Loucy (cell line): ENCODE measurements at regions not wholly inside any gene's neighbourhood (a gene's known extent, or its start where the extent isn't known, plus 50 kb on each side); places are given as distances from the start of the nearest gene placed in this dataset.

ENCODE experiments used
- H2AFZ ChIP-seq: fragments of 200-600 bp; sonication (generic); 2 replicates; pipeline ENCODE4 v1.6.0; 2016; ENCODE audit warnings: antibody characterized with exemption, mild to moderate bottlenecking, low read length, moderate library complexity
- H3F3A ChIP-seq: fragments of 200-600 bp; 2 replicates; pipeline ENCODE4 v1.6.0; 2016; ENCODE audit warnings: antibody characterized with exemption, low read depth, mild to moderate bottlenecking
- H3K27me3 ChIP-seq: fragments of 200-600 bp; sonication (generic); 2 replicates; pipeline ENCODE4 v1.6.1; 2014; ENCODE audit warnings: low read length, mild to moderate bottlenecking; ENCODE audit not compliant: insufficient read depth, poor library complexity, severe bottlenecking
- H3K36me3 ChIP-seq: fragments of 200-600 bp; sonication (generic); 2 replicates; pipeline ENCODE4 v1.6.1; 2016; ENCODE audit warnings: low read length; ENCODE audit not compliant: insufficient read depth
- H3K4me1 ChIP-seq: fragments of 200-600 bp; sonication (generic); 2 replicates; pipeline ENCODE4 v1.5.1; 2014; ENCODE audit warnings: low read length, mild to moderate bottlenecking; ENCODE audit not compliant: insufficient read depth, poor library complexity, severe bottlenecking
- H3K4me2 ChIP-seq: fragments of 200-600 bp; sonication (generic); 2 replicates; pipeline ENCODE4 v1.6.0; 2014; ENCODE audit warnings: antibody characterized with exemption, low read length, low read depth, mild to moderate bottlenecking; ENCODE audit not compliant: poor library complexity, severe bottlenecking
- H3K4me3 ChIP-seq: fragments of 200-600 bp; sonication (generic); 2 replicates; pipeline ENCODE4 v1.5.1; 2014; ENCODE audit warnings: low read length, mild to moderate bottlenecking, mixed read lengths; ENCODE audit not compliant: poor library complexity, severe bottlenecking
- H3K79me2 ChIP-seq: fragments of 200-600 bp; sonication (generic); 2 replicates; pipeline ENCODE4 v1.6.1; 2014; ENCODE audit warnings: low read length; ENCODE audit not compliant: insufficient read depth
- H3K9ac ChIP-seq: fragments of 200-600 bp; sonication (generic); 2 replicates; pipeline ENCODE4 v1.6.0; 2014; ENCODE audit warnings: mild to moderate bottlenecking, low read depth, low read length, moderate library complexity; ENCODE audit not compliant: poor library complexity, severe bottlenecking
- H3K9me2 ChIP-seq: fragments of 200-600 bp; sonication (generic); replicated peaks from 2 replicates; pipeline ENCODE4 v1.6.1; 2016; ENCODE audit warnings: low read depth, low read length, mixed read lengths
- H3K9me3 ChIP-seq: fragments of 200-600 bp; sonication (generic); 2 replicates; pipeline ENCODE4 v1.6.1; 2014; ENCODE audit warnings: mild to moderate bottlenecking, antibody characterized with exemption, low read length, low read depth; ENCODE audit not compliant: insufficient read depth
- H4K20me1 ChIP-seq: fragments of 200-600 bp; sonication (generic); 2 replicates; pipeline ENCODE4 v1.6.0; 2014; ENCODE audit warnings: antibody characterized with exemption, low read length, mild to moderate bottlenecking; ENCODE audit not compliant: insufficient read depth, poor library complexity, severe bottlenecking
- EZH2phosphoT487 ChIP-seq: fragments of 200-600 bp; IDR thresholded peaks from 2 replicates; pipeline ENCODE4 v1.6.1; 2018; ENCODE audit warnings: antibody characterized with exemption, mild to moderate bottlenecking, moderate library complexity, borderline replicate concordance
- TF ChIP-seq, protein P1 (sequence below): fragments of 200-600 bp; sonication (generic); conservative IDR thresholded peaks from 2 replicates; pipeline ENCODE4 v1.5.1; 2014; ENCODE audit warnings: mild to moderate bottlenecking, antibody characterized with exemption, low read length

DNA sequence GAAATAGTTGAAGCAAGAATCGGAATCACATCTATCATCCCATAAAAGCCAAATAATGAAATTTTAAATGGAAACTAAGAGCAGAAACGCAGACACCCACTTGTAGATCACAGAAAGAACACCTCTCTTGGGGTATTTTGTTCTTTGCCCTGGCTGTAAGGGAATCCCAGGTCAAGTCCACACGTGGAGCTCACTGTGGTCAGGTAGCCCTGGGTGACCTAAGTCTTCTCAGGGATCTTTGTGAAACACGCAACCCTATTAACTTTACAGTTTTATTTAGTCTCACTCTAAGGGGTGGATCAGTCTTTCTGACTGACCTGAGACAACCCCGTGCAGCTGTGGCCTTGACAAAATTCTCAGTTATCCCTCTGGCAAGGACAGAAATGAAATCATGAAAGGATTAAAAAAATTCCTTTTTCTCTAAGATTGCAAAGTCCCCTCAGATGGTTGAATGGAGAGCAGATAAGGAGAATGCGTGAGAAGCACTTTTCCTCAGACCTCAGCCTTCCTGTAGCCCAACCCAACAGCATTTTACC lies 111.6 kb downstream of the NREP start:
- peak overlapping the region; percentile 80; the same call in 1 of the 2 replicates for H2AFZ ChIP-seq
- no peak overlapping the region for H3K9ac ChIP-seq
- H3F3A ChIP-seq = no peaks in the 10 kb centered on the region

DNA sequence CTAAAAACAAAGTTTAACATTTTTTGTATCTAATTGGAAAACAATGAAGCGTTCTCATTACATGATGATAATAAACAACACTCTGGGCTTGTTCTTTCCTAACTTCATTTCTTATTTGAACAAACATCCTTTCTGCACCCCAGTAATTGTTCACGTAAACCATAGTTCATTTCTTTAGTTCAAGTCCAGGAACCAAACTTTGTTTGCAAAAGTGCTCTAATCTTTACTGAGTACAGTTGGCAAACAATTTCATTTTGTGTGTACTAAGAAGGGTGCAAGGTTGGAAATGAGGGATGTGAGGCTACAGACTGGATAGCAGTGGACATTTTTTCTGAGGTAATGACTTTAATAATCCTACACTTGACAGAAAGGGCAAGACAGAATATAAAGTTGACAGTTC lies 113.5 kb downstream of the NREP start:
- Histone ChIP-seq H3K9ac (no peak overlapping the region), H3K79me2 (no peaks in the 10 kb centered on the region), H3K4me3 (no peak overlapping the region), H3K9me3 (peaks cover 2% of the 10 kb centered on the region; the same call in 1 of the 2 replicates), H3F3A (no peaks in the 10 kb centered on the region), H2AFZ (no peak overlapping the region; the same call in 1 of the 2 replicates), H3K4me1 (peaks cover 12% of the 10 kb centered on the region), H3K9me2 (no peaks in the 10 kb centered on the region), H3K4me2 (no peak overlapping the region), H4K20me1 (no peaks in the 10 kb centered on the region), H3K36me3 (no peaks in the 10 kb centered on the region), H3K27me3 (no peaks in the 10 kb centered on the region)
- no peak for TF ChIP-seq EZH2phosphoT487
- TF ChIP-seq, protein P1, sequence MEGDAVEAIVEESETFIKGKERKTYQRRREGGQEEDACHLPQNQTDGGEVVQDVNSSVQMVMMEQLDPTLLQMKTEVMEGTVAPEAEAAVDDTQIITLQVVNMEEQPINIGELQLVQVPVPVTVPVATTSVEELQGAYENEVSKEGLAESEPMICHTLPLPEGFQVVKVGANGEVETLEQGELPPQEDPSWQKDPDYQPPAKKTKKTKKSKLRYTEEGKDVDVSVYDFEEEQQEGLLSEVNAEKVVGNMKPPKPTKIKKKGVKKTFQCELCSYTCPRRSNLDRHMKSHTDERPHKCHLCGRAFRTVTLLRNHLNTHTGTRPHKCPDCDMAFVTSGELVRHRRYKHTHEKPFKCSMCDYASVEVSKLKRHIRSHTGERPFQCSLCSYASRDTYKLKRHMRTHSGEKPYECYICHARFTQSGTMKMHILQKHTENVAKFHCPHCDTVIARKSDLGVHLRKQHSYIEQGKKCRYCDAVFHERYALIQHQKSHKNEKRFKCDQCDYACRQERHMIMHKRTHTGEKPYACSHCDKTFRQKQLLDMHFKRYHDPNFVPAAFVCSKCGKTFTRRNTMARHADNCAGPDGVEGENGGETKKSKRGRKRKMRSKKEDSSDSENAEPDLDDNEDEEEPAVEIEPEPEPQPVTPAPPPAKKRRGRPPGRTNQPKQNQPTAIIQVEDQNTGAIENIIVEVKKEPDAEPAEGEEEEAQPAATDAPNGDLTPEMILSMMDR = no peak

More for the DNA sequence above, 111.6 kb downstream of the NREP start:
- no peaks in the 10 kb centered on the region for H3K9me3 ChIP-seq
- peaks cover 12% of the 10 kb centered on the region for H3K4me1 ChIP-seq
- no peaks in the 10 kb centered on the region for H4K20me1 ChIP-seq
- no peak overlapping the region for H3K4me2 ChIP-seq
- H3K36me3 ChIP-seq = no peaks in the 10 kb centered on the region
- no peaks in the 10 kb centered on the region for H3K9me2 ChIP-seq
- no peak for TF ChIP-seq EZH2phosphoT487
- TF ChIP-seq, protein P1 = no peak
- no peaks in the 10 kb centered on the region for H3K79me2 ChIP-seq
- no peak overlapping the region for H3K4me3 ChIP-seq
- H3K27me3 ChIP-seq = no peaks in the 10 kb centered on the region

DNA sequence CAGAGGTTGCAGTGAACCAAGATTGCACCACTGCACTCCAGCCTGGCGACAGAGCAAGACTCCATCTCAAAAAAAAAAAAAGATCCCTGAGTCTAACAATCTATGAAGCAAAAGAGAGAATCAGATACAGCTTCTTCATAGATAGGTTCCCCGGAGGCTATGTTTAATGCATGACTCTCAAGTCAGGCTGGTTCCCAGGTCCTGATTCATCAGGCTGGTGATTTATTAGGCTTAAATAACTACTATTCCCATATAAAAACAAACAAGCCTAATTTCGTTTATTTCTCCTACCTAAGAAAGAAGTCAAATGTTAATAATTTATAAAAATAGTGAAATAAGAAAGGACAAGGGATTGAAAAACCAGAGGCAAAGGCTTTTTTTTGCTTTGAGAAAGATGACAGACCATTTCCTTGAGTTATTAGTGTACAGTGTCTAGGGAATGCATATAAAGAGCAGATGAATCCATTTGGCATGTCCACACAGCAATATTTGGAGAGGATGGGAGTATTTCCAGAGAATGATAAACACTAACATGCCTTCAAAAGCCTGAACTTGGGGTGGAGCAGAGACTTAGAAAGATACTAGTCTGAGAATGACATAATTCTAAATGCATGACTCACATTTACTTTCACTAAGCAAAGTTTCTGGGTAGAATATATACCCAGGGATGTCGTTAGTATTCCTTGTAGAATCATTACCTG lies 115.3 kb downstream of the NREP start:
- H3F3A ChIP-seq = no peaks in the 10 kb centered on the region
- H3K4me2 ChIP-seq = no peak overlapping the region
- H3K4me1 ChIP-seq = peaks cover 12% of the 10 kb centered on the region
- no peak overlapping the region for H3K4me3 ChIP-seq
- TF ChIP-seq, protein P1 = no peak
- no peak for TF ChIP-seq EZH2phosphoT487
- peaks cover 3% of the 10 kb centered on the region; the same call in 1 of the 2 replicates for H3K9me3 ChIP-seq
- H4K20me1 ChIP-seq = no peaks in the 10 kb centered on the region
- no peaks in the 10 kb centered on the region for H3K36me3 ChIP-seq
- H3K9me2 ChIP-seq = no peaks in the 10 kb centered on the region
- H2AFZ ChIP-seq = no peak overlapping the region
- no peaks in the 10 kb centered on the region for H3K27me3 ChIP-seq
- no peak overlapping the region for H3K9ac ChIP-seq
- H3K79me2 ChIP-seq = no peaks in the 10 kb centered on the region
